ENCODE measurements at regions not wholly inside any gene's neighbourhood (a gene's known extent, or its start where the extent isn't known, plus 50 kb on each side); places are given as distances from the start of the nearest gene placed in this dataset.

- no peak overlapping the region for H3K14ac ChIP-seq (ENCODE audit: insufficient read depth, low read length)
- H3K4me3 Mint-ChIP-seq: no peak overlapping the region
- H3K23ac ChIP-seq (ENCODE audit: insufficient read length, low read depth, low read length): no peak overlapping the region
- no peak overlapping the region for H2AFZ ChIP-seq (ENCODE audit: low read length)
- no peaks in the 10 kb centered on the region for H3K79me1 ChIP-seq (ENCODE audit: insufficient read depth, low read depth, low read length, poor library complexity, severe bottlenecking)
- no peak overlapping the region for H3T11ph ChIP-seq (ENCODE audit: low read length)
- 0 out of 2 replicates have a peak, but pooled peaks cover 1% of the 10 kb centered on the region for H3K4me1 ChIP-seq (ENCODE audit: insufficient read depth, low read length)
- TF ChIP-seq CTCF (conservative IDR thresholded peaks at IDR 0.05): no peak
- H3K27me3 ChIP-seq (ENCODE audit: insufficient read depth, low read length): no peaks in the 10 kb centered on the region
- peaks cover 9 to 12% of the 10 kb centered on the region in 2 experiments for H3K4me1 Mint-ChIP-seq
- H2AK5ac ChIP-seq (ENCODE audit: insufficient read length, low read length): no peak overlapping the region
- no peak overlapping the region for H3K4ac ChIP-seq (ENCODE audit: low read depth, low read length)
- H3K27ac Mint-ChIP-seq: no peak overlapping the region
- no peak overlapping the region for H4K91ac ChIP-seq (ENCODE audit: insufficient read length, low read depth, low read length)
- H3K18ac ChIP-seq (ENCODE audit: insufficient read length, low read depth, low read length): no peak overlapping the region
- no peak overlapping the region for H2BK20ac ChIP-seq (ENCODE audit: low read depth, low read length, poor library complexity, severe bottlenecking)
- no peak for DNase-seq
- H3K36me3 Mint-ChIP-seq (ENCODE audit: insufficient read depth in 1 of 3, low read depth in 3 of 3): peaks cover 0 to 2% (median 0%) of the 10 kb centered on the region in 3 experiments; a peak in 1 of 7 replicates
- peaks cover 3% of the 10 kb centered on the region; the same call in 1 of the 2 replicates for H3K27me3 Mint-ChIP-seq (ENCODE audit: low read depth)
- no peak overlapping the region for H2BK120ac ChIP-seq (ENCODE audit: low read depth, low read length, poor library complexity, severe bottlenecking)
- no peak overlapping the region for H3K9ac ChIP-seq (ENCODE audit: extremely low read depth, insufficient read length, low read length)
- no peaks in the 10 kb centered on the region for H3K9me3 ChIP-seq (ENCODE audit: control insufficient read depth, low read depth, low read length)
- no peak overlapping the region for H2BK5ac ChIP-seq (ENCODE audit: insufficient read length, low read length)
- no CpG with 5 or more reads among the region's 14 CpGs for WGBS (ENCODE audit: extremely low coverage, insufficient read length, low lambda C conversion rate)
- no peak overlapping the region for H4K8ac ChIP-seq (replicated peaks; ENCODE audit: insufficient read length, low read depth, low read length)
- H2BK15ac ChIP-seq (ENCODE audit: low read depth, low read length): no peak overlapping the region
- H3K4me2 ChIP-seq (ENCODE audit: insufficient read depth, insufficient read length, low read length): no peak overlapping the region
- no peak overlapping the region for H2BK12ac ChIP-seq (ENCODE audit: insufficient read length, low read depth, low read length)
- no peaks in the 10 kb centered on the region for H4K20me1 ChIP-seq (ENCODE audit: control insufficient read depth, insufficient read depth, insufficient read length)
- H3K23me2 ChIP-seq (ENCODE audit: insufficient read length, low read depth, low read length, poor library complexity, severe bottlenecking): no peaks in the 10 kb centered on the region
- no peak overlapping the region for H4K5ac ChIP-seq (ENCODE audit: insufficient read length, low read depth, low read length)
- no peaks in the 10 kb centered on the region for H3K79me2 ChIP-seq (ENCODE audit: insufficient read depth, low read length)
- H3K56ac ChIP-seq (ENCODE audit: insufficient read length, low read depth, low read length): no peak overlapping the region
- H3K9me3 Mint-ChIP-seq: no peaks in the 10 kb centered on the region
- H3K27ac ChIP-seq (ENCODE audit: insufficient read length, low read depth, low read length): no peak overlapping the region
These were observed 126.8 kb upstream of the MED13L start for GRCh38 chr12:116404247-116404646.
